RWPE2 (cell line): ENCODE measurements at regions not wholly inside any gene's neighbourhood (a gene's known extent, or its start where the extent isn't known, plus 50 kb on each side); places are given as distances from the start of the nearest gene placed in this dataset.

ENCODE experiments used
- ATAC-seq: fragments of 200-7000 bp; cut with Tn5 transposase; 3 replicates; pipeline ENCODE4 v1.9.1; 2021; ENCODE audit warnings: low read depth
- DNase-seq: peaks from one replicate; pipeline ENCODE4 v3.0.0-alpha.2; 2020; ENCODE audit warnings: low spot score
- H3K27ac ChIP-seq: fragments of 450-650 bp; 2 replicates; pipeline ENCODE4 v1.5.1; 2017; ENCODE audit warnings: mild to moderate bottlenecking; ENCODE audit not compliant: poor library complexity, severe bottlenecking
- H3K27me3 ChIP-seq: fragments of 250-450 bp; sonication (Bioruptor Pico); 2 replicates; pipeline ENCODE4 v1.5.1; 2021; ENCODE audit warnings: mild to moderate bottlenecking, moderate library complexity; ENCODE audit not compliant: insufficient read depth, poor library complexity, severe bottlenecking
- H3K36me3 ChIP-seq: fragments of 250-450 bp; sonication (Bioruptor Pico); 2 replicates; pipeline ENCODE4 v1.5.1; 2020; ENCODE audit warnings: low read depth, mild to moderate bottlenecking, moderate library complexity
- H3K4me1 ChIP-seq: fragments of 250-450 bp; sonication (Bioruptor Pico); 2 replicates; pipeline ENCODE4 v1.5.1; 2021; ENCODE audit warnings: mild to moderate bottlenecking, moderate library complexity; ENCODE audit not compliant: insufficient read depth, poor library complexity, severe bottlenecking
- H3K4me3 ChIP-seq: fragments of 250-450 bp; sonication (Bioruptor Pico); 2 replicates; pipeline ENCODE4 v1.5.1; 2021; ENCODE audit warnings: mild to moderate bottlenecking, moderate library complexity; ENCODE audit not compliant: severe bottlenecking
- H3K9me3 ChIP-seq: fragments of 250-450 bp; sonication (Bioruptor Pico); 2 replicates; pipeline ENCODE4 v1.5.1; 2021; ENCODE audit warnings: mild to moderate bottlenecking, moderate library complexity; ENCODE audit not compliant: severe bottlenecking
- CTCF ChIP-seq: fragments of 450-650 bp; IDR thresholded peaks from one replicate; pipeline ENCODE4 v1.5.1; 2017; ENCODE audit warnings: mild to moderate bottlenecking, moderate library complexity; ENCODE audit not compliant: poor library complexity, severe bottlenecking

DNA sequence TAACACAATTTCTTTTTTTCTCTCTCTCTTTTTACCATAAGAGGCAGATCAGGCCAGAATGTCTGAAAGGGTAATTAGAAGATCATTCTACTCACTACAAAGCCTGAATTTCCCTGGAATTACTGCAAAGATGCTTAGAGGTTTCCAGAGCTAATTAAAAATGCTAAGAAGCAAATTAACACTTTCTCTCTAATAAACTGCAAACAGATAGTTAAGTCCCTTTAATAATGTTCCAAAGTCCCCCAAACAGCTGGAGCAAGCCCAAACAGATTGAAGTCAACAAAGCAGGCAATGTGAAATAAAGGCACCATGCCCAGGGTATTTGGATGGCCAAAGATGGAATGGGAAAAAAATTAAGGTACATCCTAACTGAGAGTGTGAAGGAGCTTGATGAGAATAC is 208.8 kb upstream of the LRFN5 start:
- Histone ChIP-seq H3K27ac (no peak overlapping the region), H3K36me3 (no peaks in the 10 kb centered on the region), H3K27me3 (peaks cover 13% of the 10 kb centered on the region), H3K4me3 (no peak overlapping the region), H3K4me1 (no peaks in the 10 kb centered on the region), H3K9me3 (no peaks in the 10 kb centered on the region)
- ATAC-seq (no peak), DNase-seq (no peak)
- no peak for TF ChIP-seq CTCF

DNA sequence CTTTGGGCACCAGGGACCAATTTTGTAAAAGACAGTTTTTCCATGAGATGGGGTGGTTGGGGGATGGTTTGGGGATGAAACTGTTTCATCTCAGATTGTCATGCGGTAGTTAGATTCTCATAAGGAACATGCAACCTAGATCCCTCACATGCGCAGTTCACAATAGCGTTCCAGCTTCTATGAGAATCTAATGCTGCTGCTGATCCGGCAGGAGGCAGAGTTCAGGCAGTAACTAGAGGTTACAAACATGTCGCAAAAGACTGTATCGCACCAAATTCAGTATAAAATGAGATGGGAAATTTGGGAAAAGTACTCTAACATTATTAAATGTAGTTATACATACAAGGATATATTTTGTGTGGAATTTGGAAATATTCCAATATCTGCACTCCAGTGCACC is 213.2 kb upstream of the LRFN5 start:
- Histone ChIP-seq H3K9me3 (no peaks in the 10 kb centered on the region), H3K4me1 (no peaks in the 10 kb centered on the region), H3K4me3 (no peak overlapping the region), H3K36me3 (no peaks in the 10 kb centered on the region), H3K27ac (no peak overlapping the region), H3K27me3 (peaks cover 6% of the 10 kb centered on the region)
- ATAC-seq, result no peak
- no peak for DNase-seq
- no peak for TF ChIP-seq CTCF

DNA sequence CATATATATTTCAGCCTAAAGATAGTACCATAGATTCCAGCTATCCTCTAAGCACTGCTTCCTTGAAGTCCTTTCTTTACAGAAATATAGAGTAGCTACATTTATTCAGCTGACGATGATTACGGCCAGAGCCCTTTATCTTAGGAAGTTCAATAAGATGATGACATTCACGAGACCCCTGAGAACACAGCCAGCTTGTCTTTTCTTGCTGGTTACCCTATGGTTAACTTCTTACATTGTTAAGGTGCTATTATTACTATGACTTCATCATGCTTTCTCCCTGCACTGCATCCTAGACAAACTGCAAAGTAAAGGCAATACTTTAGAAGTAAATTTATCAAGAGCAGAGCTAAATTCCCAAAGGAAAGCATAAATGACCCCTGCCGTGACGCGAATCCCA is 214.4 kb upstream of the LRFN5 start:
- no peaks in the 10 kb centered on the region for H3K36me3 ChIP-seq
- no peak for ATAC-seq
- TF ChIP-seq CTCF, result no peak

GRCh38 chr14:41389355-41389754 is 217.3 kb upstream of the LRFN5 start:
- no peak for ATAC-seq
- Histone ChIP-seq H3K4me1 (no peaks in the 10 kb centered on the region), H3K4me3 (no peak overlapping the region), H3K27me3 (peaks cover 3% of the 10 kb centered on the region), H3K27ac (no peak overlapping the region), H3K36me3 (no peaks in the 10 kb centered on the region), H3K9me3 (no peaks in the 10 kb centered on the region)
- no peak for DNase-seq
- no peak for TF ChIP-seq CTCF

More for the DNA sequence above, 214.4 kb upstream of the LRFN5 start:
- no peak overlapping the region for H3K27ac ChIP-seq
- H3K4me3 ChIP-seq, result no peak overlapping the region
- DNase-seq, result no peak
- H3K27me3 ChIP-seq, result peaks cover 3% of the 10 kb centered on the region
- H3K9me3 ChIP-seq, result no peaks in the 10 kb centered on the region
- no peaks in the 10 kb centered on the region for H3K4me1 ChIP-seq

GRCh38 chr14:41385797-41386196 is 220.9 kb upstream of the LRFN5 start:
- no peak for DNase-seq
- Histone ChIP-seq H3K4me1 (no peaks in the 10 kb centered on the region), H3K9me3 (no peaks in the 10 kb centered on the region), H3K27ac (no peak overlapping the region), H3K27me3 (peaks cover 5% of the 10 kb centered on the region), H3K36me3 (no peaks in the 10 kb centered on the region), H3K4me3 (no peak overlapping the region)
- TF ChIP-seq CTCF, result no peak
- ATAC-seq, result 0 out of 3 replicates have a peak, but pooled peaks have one; percentile 19
